ENCODE measurements at regions not wholly inside any gene's neighbourhood (a gene's known extent, or its start where the extent isn't known, plus 50 kb on each side); places are given as distances from the start of the nearest gene placed in this dataset.

- DNase-seq, result no peak
Observed at GRCh38 chr9:106689089-106689488, 173.9 kb upstream of the ZNF462 start.

GRCh38 chr9:106691627-106692026, 171.3 kb upstream of the ZNF462 start:
- DNase-seq, result no peak

DNA sequence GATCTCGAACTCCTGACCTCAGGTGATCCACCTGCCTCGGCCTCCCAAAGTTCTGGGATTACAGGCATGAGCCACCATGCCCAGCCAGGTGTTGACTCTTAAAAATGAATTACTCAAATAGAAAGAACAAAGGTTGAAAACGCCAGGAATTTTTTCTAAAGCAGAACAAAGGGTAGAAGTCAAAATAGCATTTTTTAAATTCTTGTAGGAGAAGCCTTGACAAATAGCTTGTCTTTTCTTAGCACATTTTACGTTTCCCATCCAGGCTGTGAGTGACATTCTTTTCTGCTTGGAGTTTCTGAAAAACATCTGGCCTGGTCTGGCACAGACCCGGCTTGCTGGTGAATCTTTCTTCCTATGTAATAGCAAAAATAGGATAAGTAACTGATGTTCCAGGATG, 169.4 kb upstream of the ZNF462 start:
- DNase-seq, result no peak

- DNase-seq, result no peak
Observed at GRCh38 chr9:106696804-106697203, 166.2 kb upstream of the ZNF462 start.

DNA sequence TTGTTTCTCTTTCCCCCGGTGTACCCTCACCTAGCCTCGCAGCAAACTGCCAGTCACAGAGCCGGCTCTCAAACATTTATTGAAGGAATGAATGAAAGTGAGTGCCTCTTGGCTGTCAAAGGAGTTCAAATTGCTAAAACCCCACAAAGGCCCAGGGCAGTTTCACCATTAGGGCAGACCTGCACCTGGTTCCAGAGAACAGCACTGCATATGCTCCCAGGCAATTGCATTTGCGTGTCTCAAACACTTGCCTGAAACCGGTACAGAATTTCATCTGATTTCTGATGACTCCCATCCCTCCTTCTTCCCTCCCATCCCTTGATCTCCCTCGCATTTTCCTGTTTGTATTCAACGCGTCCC, 165.6 kb upstream of the ZNF462 start:
- no peak for DNase-seq

DNA sequence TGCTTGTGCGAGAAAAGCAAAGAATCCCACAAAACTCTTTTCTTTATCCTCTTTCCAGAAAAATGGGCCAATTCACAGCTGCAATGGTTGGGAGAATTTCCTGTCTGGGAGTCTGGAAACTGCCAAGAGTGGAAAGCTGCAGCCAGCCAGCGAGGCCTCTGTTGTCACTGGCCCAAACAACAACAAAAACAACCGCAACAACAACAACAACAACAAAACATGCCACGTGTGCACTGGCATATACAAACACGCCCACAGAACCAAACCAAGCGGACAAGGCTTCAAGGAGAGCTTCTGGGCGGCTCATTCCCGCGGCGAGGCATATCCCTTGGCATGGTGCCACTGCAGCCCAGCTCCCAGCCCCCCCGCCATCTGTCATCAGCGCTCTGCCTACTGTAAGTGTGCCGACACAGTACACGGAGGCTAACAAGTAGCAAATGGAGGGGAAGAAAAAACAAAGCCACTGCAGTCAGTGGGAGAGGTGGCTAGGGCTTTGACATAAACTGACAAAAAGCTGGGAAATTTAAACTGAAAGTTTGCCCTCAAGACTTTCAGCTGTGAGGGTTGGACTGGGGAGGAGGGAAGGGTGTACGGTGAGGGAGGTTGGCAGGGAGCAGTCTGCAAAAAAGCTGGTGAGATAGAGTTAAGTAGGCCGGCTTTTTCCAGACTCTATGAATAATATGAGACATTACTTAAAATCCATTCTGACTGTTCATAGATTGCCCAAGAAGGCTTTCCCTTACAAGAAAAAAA, 165.0 kb upstream of the ZNF462 start:
- no peak for DNase-seq

DNA sequence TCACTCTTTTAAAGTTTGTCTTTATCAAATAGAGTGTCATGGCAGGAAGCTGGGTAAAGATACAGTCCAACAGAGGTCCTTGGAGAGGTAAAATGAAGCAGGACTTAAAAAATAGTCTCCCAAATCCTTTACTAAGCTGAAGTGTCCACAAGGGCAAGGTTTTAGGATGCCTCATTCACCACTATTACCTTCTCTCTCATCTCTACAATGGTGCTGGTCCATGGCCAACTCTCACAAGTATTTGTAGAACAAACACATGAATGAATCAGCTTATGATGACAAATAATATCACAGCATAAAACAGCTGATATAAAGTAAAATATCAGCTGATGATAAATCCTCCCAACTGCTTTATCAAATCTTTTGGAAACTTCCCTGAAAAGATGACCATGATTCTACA, 162.3 kb upstream of the ZNF462 start:
- DNase-seq, result no peak

GRCh38 chr9:106701611-106702010, 161.4 kb upstream of the ZNF462 start:
- DNase-seq, result no peak

DNA sequence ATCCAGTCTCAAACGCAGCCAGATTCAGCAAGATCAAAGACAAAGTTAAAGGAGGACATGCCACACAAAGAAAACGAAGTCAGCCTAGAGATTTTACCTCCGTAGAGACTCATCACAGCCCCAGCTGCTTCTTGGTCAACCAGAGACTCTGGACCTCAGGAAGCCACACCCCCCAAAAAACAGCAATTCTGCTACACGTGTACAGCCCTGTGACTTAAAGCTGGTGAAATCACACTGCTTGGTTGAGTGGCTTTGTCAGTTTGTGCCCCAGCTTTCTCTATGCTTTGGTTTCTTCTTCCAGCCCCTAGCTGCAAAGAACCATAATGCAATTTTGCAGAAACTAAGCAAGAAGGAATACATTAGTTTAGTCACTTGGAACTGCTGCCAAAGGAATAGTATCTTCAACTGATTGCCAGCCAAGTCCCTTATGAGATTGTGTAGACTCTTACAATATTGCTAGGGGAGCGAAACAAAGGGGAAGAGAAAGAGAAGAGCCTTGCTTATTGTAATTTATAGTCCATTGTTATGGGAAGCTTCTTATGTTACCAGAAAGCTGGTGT, 158.8 kb upstream of the ZNF462 start:
- DNase-seq, result no peak

DNA sequence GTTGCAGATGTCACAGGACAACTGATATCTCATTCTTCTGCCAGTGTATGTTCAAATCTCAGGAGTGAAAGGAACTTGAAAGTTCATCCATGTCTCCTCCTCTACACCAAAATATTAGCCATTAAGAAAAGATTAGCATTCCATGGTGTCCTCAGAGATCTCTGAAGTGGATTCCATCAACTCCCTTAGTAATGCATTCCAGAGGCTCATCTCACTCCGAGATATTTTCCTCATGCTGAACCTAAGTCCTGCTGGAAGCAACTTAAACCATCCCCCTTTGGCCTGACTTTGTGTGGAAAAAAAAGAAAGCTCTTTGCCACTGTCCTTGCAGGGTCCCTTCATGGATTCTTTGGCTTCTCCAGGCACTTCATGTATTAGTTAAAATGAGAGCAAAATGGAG, 155.7 kb upstream of the ZNF462 start:
- no peak for DNase-seq

GRCh38 chr9:106707738-106708474, 155.1 kb upstream of the ZNF462 start:
- no peak for DNase-seq

GRCh38 chr9:106708475-106709146, 154.4 kb upstream of the ZNF462 start:
- DNase-seq, result no peak

DNA sequence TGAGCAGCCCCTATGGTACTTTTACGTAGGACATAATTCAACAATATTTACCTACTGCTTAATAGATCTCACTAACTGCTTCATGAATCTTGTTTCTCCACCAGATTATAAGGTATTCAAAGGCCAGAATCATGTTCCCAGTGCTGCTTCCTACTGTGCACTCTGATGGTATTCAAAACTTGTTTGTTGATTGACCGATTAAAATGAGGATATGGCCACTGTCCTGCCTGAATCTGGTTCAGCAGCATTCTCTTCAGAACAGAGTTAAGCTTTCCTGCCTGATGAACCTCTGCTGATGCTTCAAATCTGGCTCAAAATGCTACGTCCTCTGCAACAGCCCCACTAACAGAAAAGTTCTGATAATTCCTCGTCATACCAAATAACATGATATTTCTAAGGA, 150.7 kb upstream of the ZNF462 start:
- DNase-seq, result no peak

DNA sequence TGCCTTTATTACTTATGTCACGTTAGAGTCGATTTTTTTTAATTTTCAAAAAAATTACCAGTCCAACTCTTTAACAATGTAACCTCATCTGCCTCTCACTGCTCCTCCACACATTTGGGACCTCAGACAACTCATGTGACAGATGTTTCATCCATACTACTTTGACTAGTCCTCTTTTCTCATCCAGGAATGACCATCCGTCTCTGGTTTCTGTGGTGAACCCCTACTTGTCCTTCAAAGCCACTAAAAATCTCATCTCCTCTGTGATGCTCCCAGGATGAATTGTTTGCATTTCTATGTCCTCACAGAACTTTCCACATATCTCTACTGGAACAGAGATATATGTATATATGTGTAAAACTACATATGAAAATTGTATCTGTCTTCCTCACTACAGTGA, 149.8 kb upstream of the ZNF462 start:
- no peak for DNase-seq

DNA sequence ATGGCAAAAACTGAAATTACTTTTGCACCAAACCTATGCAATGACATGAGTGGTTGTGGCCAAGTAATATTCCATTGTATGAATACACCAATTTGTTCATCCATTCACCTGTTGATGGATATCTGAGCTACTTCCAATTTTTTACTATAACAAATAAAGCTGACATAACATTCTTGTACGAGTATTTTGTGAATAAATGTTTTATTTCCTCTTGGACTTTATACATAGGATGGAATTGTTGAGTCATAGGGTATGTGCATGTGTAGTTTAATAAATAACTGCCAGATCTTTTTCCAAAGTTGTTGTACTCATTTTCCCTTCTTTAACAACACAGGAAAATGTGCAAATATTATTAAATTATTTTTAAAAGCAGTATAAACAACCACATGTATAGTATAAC, 146.1 kb upstream of the ZNF462 start:
- no peak for DNase-seq

DNA sequence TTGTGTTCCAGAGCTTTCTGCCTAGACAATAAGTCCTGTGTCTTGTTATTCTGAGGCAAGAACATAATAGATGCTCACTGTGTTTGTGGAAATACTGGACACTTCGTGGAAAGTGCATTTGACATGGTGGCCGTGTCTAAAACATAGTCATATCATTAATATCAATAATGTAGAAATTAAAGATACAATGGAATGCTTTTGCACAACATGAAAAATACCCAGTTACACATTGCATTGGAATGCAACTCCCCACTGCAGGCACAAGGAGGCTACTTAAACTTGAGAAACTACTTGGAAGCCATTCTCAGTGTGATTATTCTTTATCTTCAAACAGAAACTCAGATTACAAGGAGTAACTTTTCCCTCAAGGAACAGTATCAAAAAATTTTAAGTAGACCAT, 145.3 kb upstream of the ZNF462 start:
- DNase-seq, result no peak

- no peak for DNase-seq
Observed at GRCh38 chr9:106718936-106719335, 144.0 kb upstream of the ZNF462 start.

DNA sequence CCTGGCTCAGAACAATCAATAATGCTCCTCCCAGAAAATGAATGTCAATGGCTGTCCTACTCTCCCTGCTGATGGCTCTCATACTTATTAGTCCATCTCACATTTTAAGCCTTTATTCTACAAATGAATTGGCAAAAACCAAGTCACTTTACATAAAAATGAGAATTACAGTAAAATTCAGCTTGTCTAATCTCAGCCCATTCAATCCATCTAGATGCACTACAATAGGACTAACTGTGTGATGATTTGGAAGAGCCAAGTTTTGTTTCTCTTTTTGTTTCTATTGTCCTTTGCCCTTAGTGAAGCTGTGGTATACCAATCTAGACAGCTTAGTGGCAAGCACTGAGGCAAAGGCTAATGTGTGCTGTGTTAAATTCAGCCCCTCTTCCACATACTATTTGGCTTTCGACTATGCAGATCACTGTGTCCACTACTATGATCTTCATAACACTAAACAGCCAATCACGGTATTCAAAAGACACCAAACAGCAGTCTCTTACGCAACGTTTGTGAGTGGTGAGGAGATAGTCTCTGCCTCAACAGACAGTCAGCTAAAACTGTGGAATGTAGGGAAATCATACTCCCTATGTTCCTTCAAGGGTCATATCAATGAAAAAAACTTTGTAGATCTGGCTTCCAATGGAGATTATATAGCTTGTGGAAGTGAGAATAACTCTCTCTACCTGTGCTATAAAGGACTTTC, 140.8 kb upstream of the ZNF462 start:
- DNase-seq, result no peak

- DNase-seq, result no peak
Observed at GRCh38 chr9:106723926-106724325, 139.0 kb upstream of the ZNF462 start.

DNA sequence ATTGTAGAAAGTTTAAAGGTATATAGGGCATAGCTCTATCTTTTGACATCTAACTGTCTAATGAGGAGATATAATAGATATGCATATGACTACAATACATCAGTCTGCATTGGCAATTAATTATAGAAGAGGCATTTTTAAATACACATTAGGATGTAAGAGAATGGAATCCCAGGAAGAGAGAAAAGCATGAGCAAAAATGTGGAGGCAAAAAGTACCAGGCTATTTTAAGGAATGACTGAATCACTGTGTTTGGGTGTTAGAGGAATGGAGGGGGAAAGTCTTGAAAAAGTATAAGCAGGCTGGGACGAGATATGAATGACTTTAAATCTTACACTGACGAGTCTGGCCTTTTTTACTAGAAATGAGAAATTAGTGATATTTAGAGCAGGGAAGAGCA, 138.4 kb upstream of the ZNF462 start:
- DNase-seq, result no peak

GRCh38 chr9:106726070-106726815, 136.7 kb upstream of the ZNF462 start:
- no peak for DNase-seq

DNA sequence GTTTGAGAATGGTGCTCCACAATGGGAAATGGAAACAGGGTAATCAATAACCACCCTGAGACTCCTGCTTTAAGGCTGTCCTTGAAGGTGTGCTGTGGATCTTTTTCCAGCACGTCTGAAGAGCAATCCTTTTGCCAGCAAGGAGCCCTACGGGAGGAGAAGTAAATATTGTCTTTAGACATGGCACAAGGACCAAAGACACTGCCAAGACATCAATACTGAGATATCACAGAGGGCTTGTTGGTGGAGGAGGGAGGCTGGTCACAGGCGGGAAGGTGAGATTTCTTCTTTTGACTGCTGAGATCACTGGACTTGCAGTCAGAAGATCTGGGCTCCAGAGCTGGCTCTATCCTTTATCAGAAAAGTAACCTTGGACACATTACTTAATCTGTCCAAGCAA, 135.0 kb upstream of the ZNF462 start:
- no peak for DNase-seq

- no peak for DNase-seq
Observed at GRCh38 chr9:106728860-106729259, 134.1 kb upstream of the ZNF462 start.

Data from activated CD8-positive, alpha-beta memory T cell treated with anti-CD3 and anti-CD28 coated beads for 24 hours (primary cell).